Activated CD4-positive, CD25-positive, alpha-beta regulatory T cell treated with anti-CD3 and anti-CD28 coated beads, Interleukin-2, amount 50 U/mL, for 16 hours (primary cell): ENCODE measurements at regions not wholly inside any gene's neighbourhood (a gene's known extent, or its start where the extent isn't known, plus 50 kb on each side); places are given as distances from the start of the nearest gene placed in this dataset.
"Not testable (repeated sequence)": the region's sequence is repeated elsewhere in the genome, so short reads cannot be mapped to it uniquely, and the experiment has no call there.

Experiments
- DNase-seq: peaks from one replicate; pipeline ENCODE4 v3.0.0-alpha.2; 2020; ENCODE audit warnings: low read depth, low spot score

DNA sequence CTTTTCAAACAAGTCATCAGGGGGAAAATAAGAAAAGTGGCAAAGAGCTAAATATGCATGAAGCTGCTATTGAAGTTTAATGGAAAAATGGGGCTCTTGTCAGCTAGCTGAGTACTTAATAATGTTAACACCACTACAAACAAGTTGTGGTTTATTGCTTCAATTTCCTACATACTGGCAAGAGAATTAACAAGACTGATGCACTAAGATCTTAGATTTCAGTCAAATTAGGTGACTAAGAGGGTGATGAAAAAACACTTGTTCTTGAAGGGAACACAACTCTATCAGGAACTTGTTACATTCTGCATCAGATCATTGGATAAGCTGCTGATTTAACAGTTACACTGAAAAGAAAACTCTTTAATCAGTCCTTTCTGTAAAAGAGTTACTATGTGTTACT lies 234.6 kb upstream of the AFF2 start:
- no peak for DNase-seq

GRCh38 chrX:148268673-148269072 lies 231.7 kb upstream of the AFF2 start:
- no peak for DNase-seq

DNA sequence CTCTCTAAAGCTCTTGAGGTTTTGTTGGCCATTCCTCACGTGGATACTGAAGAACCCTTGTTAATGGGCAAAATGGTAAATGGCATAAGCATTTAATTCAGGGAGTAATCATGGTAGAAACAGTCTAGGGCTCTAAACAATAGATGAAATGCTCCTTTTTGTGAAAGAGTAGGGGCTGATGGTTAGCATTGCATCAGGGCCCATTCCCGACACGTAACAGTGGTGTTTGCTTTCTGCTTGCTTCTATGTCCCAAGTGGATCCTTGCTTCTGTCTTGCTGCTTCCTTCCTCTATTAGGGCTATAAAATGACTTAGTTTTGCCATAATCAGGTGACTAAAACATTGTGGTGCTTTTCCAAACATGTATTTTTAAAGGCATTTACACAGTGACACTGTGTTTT lies 230.9 kb upstream of the AFF2 start:
- DNase-seq, result no peak

DNA sequence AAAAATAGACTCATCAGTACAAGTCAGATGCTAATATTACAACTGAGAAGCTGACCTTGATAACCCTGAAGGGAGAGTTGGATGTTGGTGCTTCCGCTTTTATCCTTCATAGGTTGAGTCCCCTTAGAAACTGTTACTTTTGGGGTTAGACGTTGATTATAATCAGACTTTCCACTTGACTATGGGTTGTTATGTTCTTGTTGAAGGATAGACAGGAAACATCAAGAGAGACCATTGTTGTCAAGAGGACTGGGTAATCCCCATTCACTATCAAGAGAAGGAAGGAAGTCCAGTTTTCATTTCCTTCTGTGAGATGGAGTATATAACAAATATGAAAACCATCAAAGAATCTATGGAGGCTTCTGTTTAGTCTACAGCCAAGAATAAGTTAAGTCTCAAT lies 229.9 kb upstream of the AFF2 start:
- no peak for DNase-seq

DNA sequence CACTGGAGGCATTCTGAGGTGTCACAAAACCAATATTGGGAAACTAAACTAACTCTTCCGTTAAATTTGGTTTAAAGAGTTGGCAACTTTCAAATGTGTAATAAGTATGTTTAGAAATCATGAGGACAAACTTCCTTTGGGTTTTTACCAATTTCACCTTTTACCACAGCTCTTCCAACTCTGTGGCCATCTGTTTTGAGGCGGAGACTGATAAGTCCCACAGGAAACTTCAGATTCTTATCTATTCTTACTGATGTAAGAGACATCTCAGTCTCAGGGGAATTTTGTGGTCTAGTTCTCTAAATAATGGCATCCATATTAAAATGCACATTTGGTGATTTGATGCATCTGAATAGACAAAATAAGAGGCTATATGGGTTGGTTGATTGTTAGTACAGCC lies 229.2 kb upstream of the AFF2 start:
- DNase-seq, result no peak

GRCh38 chrX:148281920-148282319 lies 218.5 kb upstream of the AFF2 start:
- no peak for DNase-seq

- DNase-seq, result no peak
Measured at GRCh38 chrX:148282504-148282903, 217.9 kb upstream of the AFF2 start.

DNA sequence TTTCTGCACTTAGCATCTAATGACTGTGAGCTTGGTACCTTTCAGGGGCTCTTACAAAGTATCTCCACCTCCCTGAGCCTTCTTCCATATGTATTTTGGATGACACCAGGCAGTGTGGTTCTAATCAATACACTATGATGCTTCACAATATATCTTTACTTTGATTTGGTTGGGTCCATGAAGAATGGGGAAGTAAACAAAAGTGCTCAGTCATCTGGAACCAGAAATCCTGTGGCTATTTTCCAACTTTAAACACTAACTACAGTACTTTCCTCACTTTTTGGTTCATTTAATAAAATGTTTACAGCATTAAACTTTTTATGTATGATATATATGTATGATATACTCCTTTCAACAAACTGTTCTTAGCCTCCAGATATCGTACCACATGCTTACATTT lies 216.4 kb upstream of the AFF2 start:
- DNase-seq, result no peak

DNA sequence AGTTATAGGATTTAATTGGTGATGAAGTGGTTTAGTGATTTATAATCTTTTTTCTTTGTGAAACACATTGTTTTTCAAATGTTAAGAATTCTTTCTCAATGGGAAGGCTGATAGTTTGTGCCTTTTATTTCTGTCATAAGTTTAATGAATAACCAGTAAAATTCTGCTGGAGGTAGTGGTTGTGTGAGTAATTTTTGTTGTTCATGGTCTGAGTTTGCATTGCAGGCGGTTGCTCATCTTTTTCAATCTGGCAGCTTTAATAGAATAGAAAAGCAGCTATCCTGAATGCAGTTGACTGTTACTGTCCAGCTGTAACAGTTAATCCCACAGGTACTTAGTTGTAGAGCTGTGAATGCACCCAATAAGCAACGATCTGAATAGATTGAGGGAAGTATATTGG lies 215.6 kb upstream of the AFF2 start:
- DNase-seq, result no peak

- DNase-seq, result no peak
Measured at GRCh38 chrX:148288451-148288850, 212.0 kb upstream of the AFF2 start.

DNA sequence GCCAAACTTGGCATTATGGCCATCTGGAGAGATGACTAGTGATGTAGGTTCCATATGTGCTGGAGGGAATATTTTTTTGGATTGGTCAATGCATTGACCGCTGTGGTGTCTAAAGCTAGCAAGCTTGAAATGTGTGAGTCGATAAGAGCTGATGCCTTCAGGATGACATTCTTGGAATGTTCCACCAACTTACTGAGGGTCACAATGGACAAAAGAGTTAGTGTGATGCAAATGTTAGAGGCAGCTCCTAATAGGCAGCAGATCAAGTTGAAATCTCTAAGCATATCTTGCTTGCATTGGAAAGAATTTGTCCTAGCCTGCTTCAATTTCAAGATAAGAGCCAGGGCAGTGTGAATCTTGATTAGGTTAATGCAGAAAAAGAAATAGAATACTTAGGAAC lies 210.4 kb upstream of the AFF2 start:
- DNase-seq, result no peak

- DNase-seq, result no peak
Measured at GRCh38 chrX:148290931-148291330, 209.5 kb upstream of the AFF2 start.

DNA sequence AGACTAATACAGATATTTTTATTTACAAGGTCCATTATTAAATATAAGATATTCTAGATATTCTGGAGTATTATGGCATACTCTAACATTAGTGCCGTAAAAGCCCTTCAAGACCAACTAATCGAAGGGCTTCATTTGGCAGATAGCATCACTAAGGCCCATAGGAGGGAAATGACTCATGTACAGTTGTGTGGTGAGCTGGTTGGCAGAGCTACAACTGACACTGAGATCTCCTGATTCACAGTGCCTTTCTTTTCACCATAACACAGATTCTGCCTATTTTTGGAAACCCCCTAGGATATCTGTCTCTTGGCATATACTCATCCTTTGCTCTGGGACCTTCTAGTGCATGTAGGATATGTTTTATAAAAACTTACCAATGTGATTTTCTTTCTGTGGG lies 201.7 kb upstream of the AFF2 start:
- no peak for DNase-seq

DNA sequence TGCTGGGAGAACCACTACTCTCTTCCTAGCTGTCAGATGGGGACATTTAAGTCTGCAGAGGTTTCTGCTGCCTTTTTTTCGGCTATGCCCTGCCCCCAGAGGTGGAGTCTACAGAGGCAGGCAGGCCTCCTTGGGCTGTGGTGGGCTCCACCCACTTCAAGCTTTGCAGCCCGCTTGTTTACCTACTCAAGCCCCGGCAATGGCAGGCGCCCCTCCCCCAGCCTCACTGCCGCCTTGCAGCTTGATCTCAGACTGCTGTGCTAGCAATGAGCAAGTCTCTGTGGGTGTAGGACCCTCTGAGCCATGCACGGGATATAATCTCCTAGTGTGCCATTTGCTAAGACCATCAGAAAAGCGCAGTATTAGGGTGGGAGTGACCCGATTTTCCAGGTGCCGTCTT lies 195.2 kb upstream of the AFF2 start:
- DNase-seq, result not testable (repeated sequence)

- DNase-seq, result no peak
Measured at GRCh38 chrX:148309413-148309812, 191.0 kb upstream of the AFF2 start.

GRCh38 chrX:148310426-148311165 lies 189.8 kb upstream of the AFF2 start:
- DNase-seq, result peak; percentile 10

DNA sequence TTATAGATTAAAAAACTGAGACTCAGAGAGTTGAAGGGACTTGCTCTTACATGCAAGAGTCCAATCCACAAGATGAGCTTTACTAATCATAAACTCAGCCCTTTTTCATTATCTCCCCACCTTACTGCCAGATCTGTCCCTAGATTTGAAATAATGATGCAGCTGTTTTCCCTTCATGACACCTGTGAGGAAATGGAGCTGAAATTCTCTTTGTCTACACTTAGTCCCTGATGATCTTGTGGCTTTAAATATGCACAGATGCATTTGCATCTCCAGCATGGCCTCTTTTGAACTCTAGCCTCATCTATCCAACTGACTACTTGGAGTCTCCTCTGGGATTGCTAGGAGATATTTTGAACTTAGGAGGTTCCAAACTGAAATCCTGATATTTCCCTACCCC lies 188.9 kb upstream of the AFF2 start:
- DNase-seq, result no peak

DNA sequence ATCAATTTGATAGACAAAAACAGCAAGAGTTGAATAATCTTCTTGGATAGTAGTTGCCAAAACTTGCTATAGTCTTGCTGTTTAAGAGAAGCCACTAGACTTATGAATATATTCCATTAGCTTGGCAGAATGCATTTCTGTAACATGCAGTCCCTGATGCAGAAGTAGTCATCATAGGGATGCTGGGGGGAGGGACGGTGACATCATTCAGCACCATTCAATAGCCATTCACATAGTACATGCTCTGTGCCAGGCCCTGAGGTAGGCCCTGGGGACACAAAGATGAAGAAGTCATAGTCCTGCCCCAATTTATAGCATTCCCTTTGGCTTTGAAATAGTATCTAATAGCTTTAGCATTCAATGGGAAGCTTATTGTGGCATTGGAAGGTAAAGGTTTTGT lies 185.5 kb upstream of the AFF2 start:
- no peak for DNase-seq

GRCh38 chrX:148316446-148316845 lies 184.0 kb upstream of the AFF2 start:
- no peak for DNase-seq

GRCh38 chrX:148322906-148323305 lies 177.5 kb upstream of the AFF2 start:
- DNase-seq, result no peak

GRCh38 chrX:148333989-148334388 lies 166.4 kb upstream of the AFF2 start:
- DNase-seq, result no peak

DNA sequence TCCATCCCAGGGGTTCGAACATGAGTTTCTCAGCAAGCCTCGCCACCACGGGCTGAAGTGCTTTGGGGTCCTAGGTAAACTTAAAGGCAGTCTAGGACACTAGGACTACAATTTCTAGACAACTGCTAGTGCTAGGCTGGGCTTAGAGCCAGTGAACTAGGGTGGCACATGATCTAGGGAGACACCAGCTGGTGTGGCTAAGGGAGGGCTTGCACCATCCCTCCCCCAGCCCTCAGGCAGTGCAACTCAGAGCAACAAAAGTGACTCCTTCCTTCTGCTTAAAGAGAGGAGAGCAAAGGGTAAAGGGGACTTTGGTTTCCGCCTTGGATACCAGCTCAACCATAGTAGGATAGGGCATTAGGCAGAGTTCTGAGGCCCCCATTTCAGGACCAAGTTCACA lies 162.5 kb upstream of the AFF2 start:
- DNase-seq, result no peak

GRCh38 chrX:148354916-148355315 lies 145.5 kb upstream of the AFF2 start:
- DNase-seq, result no peak

- DNase-seq, result no peak
Measured at GRCh38 chrX:148361641-148362040, 138.8 kb upstream of the AFF2 start.
